ENCODE measurements at regions not wholly inside any gene's neighbourhood (a gene's known extent, or its start where the extent isn't known, plus 50 kb on each side); places are given as distances from the start of the nearest gene placed in this dataset.

DNA sequence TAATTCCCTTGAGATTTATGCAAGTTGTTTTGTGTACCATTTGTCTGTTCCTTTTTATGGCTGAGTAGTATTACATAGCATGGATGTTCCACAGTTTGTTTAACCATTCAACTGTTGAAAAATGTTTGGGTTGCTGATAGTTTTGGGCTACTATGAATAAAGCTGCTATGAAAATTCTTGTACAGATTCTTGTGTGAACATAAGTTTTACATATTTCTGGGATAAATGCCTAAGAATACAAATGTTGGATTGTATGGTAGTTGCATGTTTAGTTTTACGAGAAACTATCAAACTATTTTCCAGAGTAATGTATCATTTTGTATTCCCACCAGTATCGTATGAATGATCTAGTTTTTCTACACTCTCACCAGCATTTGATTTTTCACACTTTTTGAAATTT, 407.3 kb downstream of the PLCL1 start:
- TF ChIP-seq, protein P1, sequence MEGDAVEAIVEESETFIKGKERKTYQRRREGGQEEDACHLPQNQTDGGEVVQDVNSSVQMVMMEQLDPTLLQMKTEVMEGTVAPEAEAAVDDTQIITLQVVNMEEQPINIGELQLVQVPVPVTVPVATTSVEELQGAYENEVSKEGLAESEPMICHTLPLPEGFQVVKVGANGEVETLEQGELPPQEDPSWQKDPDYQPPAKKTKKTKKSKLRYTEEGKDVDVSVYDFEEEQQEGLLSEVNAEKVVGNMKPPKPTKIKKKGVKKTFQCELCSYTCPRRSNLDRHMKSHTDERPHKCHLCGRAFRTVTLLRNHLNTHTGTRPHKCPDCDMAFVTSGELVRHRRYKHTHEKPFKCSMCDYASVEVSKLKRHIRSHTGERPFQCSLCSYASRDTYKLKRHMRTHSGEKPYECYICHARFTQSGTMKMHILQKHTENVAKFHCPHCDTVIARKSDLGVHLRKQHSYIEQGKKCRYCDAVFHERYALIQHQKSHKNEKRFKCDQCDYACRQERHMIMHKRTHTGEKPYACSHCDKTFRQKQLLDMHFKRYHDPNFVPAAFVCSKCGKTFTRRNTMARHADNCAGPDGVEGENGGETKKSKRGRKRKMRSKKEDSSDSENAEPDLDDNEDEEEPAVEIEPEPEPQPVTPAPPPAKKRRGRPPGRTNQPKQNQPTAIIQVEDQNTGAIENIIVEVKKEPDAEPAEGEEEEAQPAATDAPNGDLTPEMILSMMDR (IDR thresholded peaks at IDR 0.05), result no peak
- TF ChIP-seq FOXJ3 (CRISPR knock-in tag; IDR thresholded peaks at IDR 0.05) (no peak), SMC3 (IDR thresholded peaks at IDR 0.05; ENCODE audit: low read depth, low read length) (no peak), POLR2AphosphoS5 (IDR thresholded peaks at IDR 0.05; ENCODE audit: low read depth, low read length) (no peak)
